Natural killer cell (primary cell): ENCODE measurements at regions not wholly inside any gene's neighbourhood (a gene's known extent, or its start where the extent isn't known, plus 50 kb on each side); places are given as distances from the start of the nearest gene placed in this dataset.

Experiments
- ATAC-seq, 3 donors: fragments of 150-1000 bp in 2 of 3; fragments of 200-7000 bp in 1 of 3; cut with Tn5 transposase; 1 replicate in 1 of 3; 2 replicates in 2 of 3; pipeline ENCODE4 v1.10.0; 2021; ENCODE audit warnings: mild to moderate bottlenecking in 2 of 3, moderate library complexity in 2 of 3
- DNase-seq, 2 donors: peaks; one replicate each; pipeline versions ENCODE4 v3.0.0 to v3.0.0-alpha.2; 2013 to 2021; ENCODE audit warnings: mixed read lengths in 1 of 2
- H3K27ac ChIP-seq: one replicate; pipeline ENCODE4 v1.5.1; 2013; ENCODE audit warnings: mild to moderate bottlenecking, low read length
- H3K27me3 ChIP-seq: one replicate; pipeline ENCODE4 v1.6.1; 2013; ENCODE audit warnings: low read length; ENCODE audit not compliant: control insufficient read depth, insufficient read depth
- H3K36me3 ChIP-seq: one replicate; pipeline ENCODE4 v1.6.1; 2013; ENCODE audit warnings: low read length; ENCODE audit not compliant: control insufficient read depth, insufficient read depth
- H3K4me1 ChIP-seq: one replicate; pipeline ENCODE4 v1.6.1; 2013; ENCODE audit warnings: low read length; ENCODE audit not compliant: control insufficient read depth, insufficient read depth
- H3K4me3 ChIP-seq: one replicate; pipeline ENCODE4 v1.5.1; 2013; ENCODE audit warnings: low read length
- H3K9me3 ChIP-seq: one replicate; pipeline ENCODE4 v1.6.1; 2013; ENCODE audit warnings: low read length; ENCODE audit not compliant: control insufficient read depth, insufficient read depth
- H3K27ac Mint-ChIP-seq, 2 donors: one replicate each; pipeline ENCODE4 v1.8.0; 2022; ENCODE audit warnings: mild to moderate bottlenecking in 2 of 2, mixed read lengths in 2 of 2, moderate library complexity in 1 of 2
- H3K27me3 Mint-ChIP-seq, 2 donors: one replicate each; pipeline ENCODE4 v1.8.0; 2022; ENCODE audit warnings: low read depth in 2 of 2, mixed read lengths in 2 of 2
- H3K36me3 Mint-ChIP-seq: one replicate; pipeline ENCODE4 v1.8.0; 2022; ENCODE audit warnings: mixed read lengths
- H3K4me1 Mint-ChIP-seq, 2 donors: one replicate each; pipeline ENCODE4 v1.8.0; 2022; ENCODE audit warnings: mixed read lengths in 2 of 2
- H3K4me3 Mint-ChIP-seq: one replicate; pipeline ENCODE4 v1.8.0; 2022; ENCODE audit warnings: mild to moderate bottlenecking, moderate library complexity, mixed read lengths
- H3K9me3 Mint-ChIP-seq, 2 donors: one replicate each; pipeline ENCODE4 v1.8.0; 2022; ENCODE audit warnings: mixed read lengths in 2 of 2
- CTCF ChIP-seq: fragments of 200-600 bp; IDR thresholded peaks from one replicate; pipeline ENCODE4 v1.8.0; 2022; ENCODE audit warnings: antibody characterized with exemption
- WGBS: methylation state at CpG from one replicate; pipeline ENCODE4 v1.1.7; 2013; ENCODE audit warnings: missing lambda C conversion rate; ENCODE audit not compliant: insufficient coverage; 5-methylcytosine and 5-hydroxymethylcytosine counted together
- intact Hi-C: fragments of 100-400 bp; cut with micrococcal nuclease; formaldehyde crosslinking; loops from one replicate; pipeline ENCODE4 v1.14.2; 2022

- no peak for ATAC-seq
- no peak overlapping the region for H3K27ac Mint-ChIP-seq
Measured at GRCh38 chr10:130914367-130914766, 397.2 kb downstream of the TCERG1L start.

DNA sequence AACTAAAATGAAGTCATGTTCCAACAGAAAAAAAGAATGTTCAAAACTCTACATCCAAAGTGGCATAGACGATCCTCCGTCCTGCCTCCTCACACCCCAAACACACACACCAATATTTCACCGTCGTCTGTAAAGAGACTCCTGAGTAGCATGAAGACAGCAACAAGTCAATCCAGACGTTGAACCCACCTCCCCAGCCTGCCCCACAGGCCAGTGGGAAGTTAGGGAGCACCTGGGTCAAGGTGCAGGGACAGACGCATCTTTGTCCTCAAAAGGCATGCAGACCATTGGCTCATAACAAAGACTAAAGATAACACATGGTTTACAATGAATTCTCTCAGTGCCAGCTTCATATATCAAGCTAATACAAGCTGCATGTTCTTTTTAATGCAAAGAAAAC is 396.5 kb downstream of the TCERG1L start:
- Mint-ChIP-seq H3K4me3 (no peak overlapping the region), H3K4me1 (no peaks in the 10 kb centered on the region), H3K27ac (no peak overlapping the region), H3K9me3 (peaks cover 3 to 5% of the 10 kb centered on the region in 2 donors), H3K27me3 (peaks cover 0 to 4% of the 10 kb centered on the region in 2 donors), H3K36me3 (no peaks in the 10 kb centered on the region)
- no peak overlapping the region for H3K27ac ChIP-seq
- H3K4me3 ChIP-seq: no peak overlapping the region
- H3K27me3 ChIP-seq: no peaks in the 10 kb centered on the region
- H3K9me3 ChIP-seq: no peaks in the 10 kb centered on the region
- TF ChIP-seq CTCF: no peak
- no peaks in the 10 kb centered on the region for H3K36me3 ChIP-seq
- H3K4me1 ChIP-seq: no peaks in the 10 kb centered on the region
- intact Hi-C loops: no loop called here
- DNase-seq: no peak
- 68% methylated on average over 6 of the region's 6 CpGs for WGBS
- no peak for ATAC-seq

More at GRCh38 chr10:130914367-130914766, 397.2 kb downstream of the TCERG1L start:
- Histone ChIP-seq H3K9me3 (no peaks in the 10 kb centered on the region), H3K4me3 (no peak overlapping the region), H3K27me3 (no peaks in the 10 kb centered on the region), H3K4me1 (no peaks in the 10 kb centered on the region), H3K27ac (no peak overlapping the region), H3K36me3 (no peaks in the 10 kb centered on the region)
- no peak overlapping the region for H3K4me3 Mint-ChIP-seq
- H3K36me3 Mint-ChIP-seq: no peaks in the 10 kb centered on the region
- WGBS: 93% methylated on average over 4 of the region's 4 CpGs
- no peaks in the 10 kb centered on the region for H3K4me1 Mint-ChIP-seq
- H3K27me3 Mint-ChIP-seq: peaks cover 0 to 4% of the 10 kb centered on the region in 2 donors
- DNase-seq: no peak
- intact Hi-C loops: no loop called here
- H3K9me3 Mint-ChIP-seq: peaks cover 3 to 5% of the 10 kb centered on the region in 2 donors
- no peak for TF ChIP-seq CTCF

- no peak for DNase-seq
- no peak overlapping the region for H3K4me3 ChIP-seq
- H3K27me3 ChIP-seq: no peaks in the 10 kb centered on the region
- Mint-ChIP-seq H3K36me3 (no peaks in the 10 kb centered on the region), H3K4me1 (no peaks in the 10 kb centered on the region), H3K4me3 (no peak overlapping the region), H3K27me3 (no peaks in the 10 kb centered on the region), H3K27ac (no peak overlapping the region), H3K9me3 (no peaks in the 10 kb centered on the region)
- H3K4me1 ChIP-seq: no peaks in the 10 kb centered on the region
- no peak for ATAC-seq
- H3K9me3 ChIP-seq: no peaks in the 10 kb centered on the region
- intact Hi-C loops: no loop called here
- no peaks in the 10 kb centered on the region for H3K36me3 ChIP-seq
- TF ChIP-seq CTCF: no peak
- 68% methylated on average over 4 of the region's 4 CpGs for whole genome bisulfite sequencing
- no peak overlapping the region for H3K27ac ChIP-seq
Measured at GRCh38 chr10:130921461-130921860, 390.1 kb downstream of the TCERG1L start.

DNA sequence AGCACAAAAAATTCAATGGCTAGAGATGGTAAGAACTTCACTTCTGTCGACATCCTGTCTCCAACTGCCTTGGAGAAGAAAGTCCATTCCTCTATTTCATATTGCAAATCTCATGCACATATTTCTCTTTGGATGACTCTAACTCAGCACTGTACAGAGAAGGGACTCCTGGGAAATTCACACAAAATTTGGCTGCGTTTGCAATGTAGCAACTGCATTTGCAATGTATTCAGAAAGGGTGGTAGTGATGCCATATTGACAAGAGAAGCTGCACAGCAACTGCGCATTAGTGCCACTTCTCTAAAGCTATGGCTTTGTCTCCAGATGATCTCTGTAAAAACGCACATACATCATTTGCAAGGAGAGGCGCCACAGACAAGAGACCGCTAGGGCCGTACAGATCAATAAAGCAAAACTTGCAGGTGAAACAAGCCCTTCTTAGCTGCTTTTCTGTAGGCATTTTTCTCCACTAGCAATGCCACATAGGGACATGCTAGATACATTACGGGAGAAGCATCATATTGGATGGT is 389.5 kb downstream of the TCERG1L start:
- Histone ChIP-seq H3K4me3 (no peak overlapping the region), H3K4me1 (no peaks in the 10 kb centered on the region), H3K27me3 (no peaks in the 10 kb centered on the region), H3K9me3 (no peaks in the 10 kb centered on the region), H3K27ac (no peak overlapping the region), H3K36me3 (no peaks in the 10 kb centered on the region)
- no peaks in the 10 kb centered on the region for H3K36me3 Mint-ChIP-seq
- no peaks in the 10 kb centered on the region for H3K9me3 Mint-ChIP-seq
- 89% methylated on average over 8 of the region's 8 CpGs for WGBS
- intact Hi-C loops: no loop called here
- TF ChIP-seq CTCF: no peak
- DNase-seq: no peak
- no peaks in the 10 kb centered on the region for H3K4me1 Mint-ChIP-seq
- H3K4me3 Mint-ChIP-seq: no peak overlapping the region
- H3K27me3 Mint-ChIP-seq: no peaks in the 10 kb centered on the region
- no peak for ATAC-seq
- H3K27ac Mint-ChIP-seq: no peak overlapping the region
